GM13977 (cell line): ENCODE measurements at regions not wholly inside any gene's neighbourhood (a gene's known extent, or its start where the extent isn't known, plus 50 kb on each side); places are given as distances from the start of the nearest gene placed in this dataset.

Source experiments
- DNase-seq: peaks from one replicate; pipeline ENCODE4 v3.0.0; 2012; ENCODE audit warnings: low spot score
- CTCF ChIP-seq: IDR thresholded peaks from 2 replicates; pipeline ENCODE4 v1.5.1; 2012; ENCODE audit warnings: mild to moderate bottlenecking, control low read depth; ENCODE audit not compliant: insufficient read depth; ENCODE audit errors: extremely low read depth, missing control alignments
- in situ Hi-C: fragments of 300-500 bp; cut with MboI; formaldehyde crosslinking; loops from one replicate; pipeline ENCODE4 v1.12.0; 2022; ENCODE audit warnings: low sequenced_read_pairs, low pct_unique_long_range_greater_than_20kb, mixed read lengths, inconsistent platforms; ENCODE audit not compliant: unreplicated experiment

GRCh38 chr3:157705258-157705657 lies 202.0 kb upstream of the VEPH1 start:
- in situ Hi-C loops, result no loop called here
- TF ChIP-seq CTCF, result no peak
- DNase-seq, result no peak

GRCh38 chr3:157700405-157700804 lies 197.2 kb upstream of the VEPH1 start:
- in situ Hi-C loops, result no loop called here
- no peak for DNase-seq
- no peak for TF ChIP-seq CTCF

- TF ChIP-seq CTCF, result no peak
- no peak for DNase-seq
- in situ Hi-C loops, result no loop called here
These were observed 192.4 kb upstream of the VEPH1 start for GRCh38 chr3:157695586-157695985.

- no peak for DNase-seq
- in situ Hi-C loops, result no loop called here
- TF ChIP-seq CTCF, result no peak
These were observed 191.9 kb upstream of the VEPH1 start for GRCh38 chr3:157695103-157695502.

- no peak for DNase-seq
- no peak for TF ChIP-seq CTCF
- in situ Hi-C loops, result no loop called here
These were observed 190.5 kb upstream of the VEPH1 start for GRCh38 chr3:157693762-157694161.

GRCh38 chr3:157692468-157692867 lies 189.3 kb upstream of the VEPH1 start:
- in situ Hi-C loops, result no loop called here
- TF ChIP-seq CTCF, result no peak
- no peak for DNase-seq

GRCh38 chr3:157683668-157684067 lies 180.5 kb upstream of the VEPH1 start:
- in situ Hi-C loops, result no loop called here
- TF ChIP-seq CTCF, result no peak
- no peak for DNase-seq
